Loucy (cell line): ENCODE measurements at regions not wholly inside any gene's neighbourhood (a gene's known extent, or its start where the extent isn't known, plus 50 kb on each side); places are given as distances from the start of the nearest gene placed in this dataset.

ENCODE experiments used
- H2AFZ ChIP-seq: fragments of 200-600 bp; sonication (generic); 2 replicates; pipeline ENCODE4 v1.6.0; 2016; ENCODE audit warnings: antibody characterized with exemption, mild to moderate bottlenecking, low read length, moderate library complexity
- H3F3A ChIP-seq: fragments of 200-600 bp; 2 replicates; pipeline ENCODE4 v1.6.0; 2016; ENCODE audit warnings: antibody characterized with exemption, low read depth, mild to moderate bottlenecking
- H3K27me3 ChIP-seq: fragments of 200-600 bp; sonication (generic); 2 replicates; pipeline ENCODE4 v1.6.1; 2014; ENCODE audit warnings: low read length, mild to moderate bottlenecking; ENCODE audit not compliant: insufficient read depth, poor library complexity, severe bottlenecking
- H3K36me3 ChIP-seq: fragments of 200-600 bp; sonication (generic); 2 replicates; pipeline ENCODE4 v1.6.1; 2016; ENCODE audit warnings: low read length; ENCODE audit not compliant: insufficient read depth
- H3K4me1 ChIP-seq: fragments of 200-600 bp; sonication (generic); 2 replicates; pipeline ENCODE4 v1.5.1; 2014; ENCODE audit warnings: low read length, mild to moderate bottlenecking; ENCODE audit not compliant: insufficient read depth, poor library complexity, severe bottlenecking
- H3K4me2 ChIP-seq: fragments of 200-600 bp; sonication (generic); 2 replicates; pipeline ENCODE4 v1.6.0; 2014; ENCODE audit warnings: antibody characterized with exemption, low read length, low read depth, mild to moderate bottlenecking; ENCODE audit not compliant: poor library complexity, severe bottlenecking
- H3K4me3 ChIP-seq: fragments of 200-600 bp; sonication (generic); 2 replicates; pipeline ENCODE4 v1.5.1; 2014; ENCODE audit warnings: low read length, mild to moderate bottlenecking, mixed read lengths; ENCODE audit not compliant: poor library complexity, severe bottlenecking
- H3K79me2 ChIP-seq: fragments of 200-600 bp; sonication (generic); 2 replicates; pipeline ENCODE4 v1.6.1; 2014; ENCODE audit warnings: low read length; ENCODE audit not compliant: insufficient read depth
- H3K9ac ChIP-seq: fragments of 200-600 bp; sonication (generic); 2 replicates; pipeline ENCODE4 v1.6.0; 2014; ENCODE audit warnings: mild to moderate bottlenecking, low read depth, low read length, moderate library complexity; ENCODE audit not compliant: poor library complexity, severe bottlenecking
- H3K9me2 ChIP-seq: fragments of 200-600 bp; sonication (generic); replicated peaks from 2 replicates; pipeline ENCODE4 v1.6.1; 2016; ENCODE audit warnings: low read depth, low read length, mixed read lengths
- H3K9me3 ChIP-seq: fragments of 200-600 bp; sonication (generic); 2 replicates; pipeline ENCODE4 v1.6.1; 2014; ENCODE audit warnings: mild to moderate bottlenecking, antibody characterized with exemption, low read length, low read depth; ENCODE audit not compliant: insufficient read depth
- H4K20me1 ChIP-seq: fragments of 200-600 bp; sonication (generic); 2 replicates; pipeline ENCODE4 v1.6.0; 2014; ENCODE audit warnings: antibody characterized with exemption, low read length, mild to moderate bottlenecking; ENCODE audit not compliant: insufficient read depth, poor library complexity, severe bottlenecking
- EZH2phosphoT487 ChIP-seq: fragments of 200-600 bp; IDR thresholded peaks from 2 replicates; pipeline ENCODE4 v1.6.1; 2018; ENCODE audit warnings: antibody characterized with exemption, mild to moderate bottlenecking, moderate library complexity, borderline replicate concordance
- TF ChIP-seq, protein P1 (sequence below): fragments of 200-600 bp; sonication (generic); conservative IDR thresholded peaks from 2 replicates; pipeline ENCODE4 v1.5.1; 2014; ENCODE audit warnings: mild to moderate bottlenecking, antibody characterized with exemption, low read length

DNA sequence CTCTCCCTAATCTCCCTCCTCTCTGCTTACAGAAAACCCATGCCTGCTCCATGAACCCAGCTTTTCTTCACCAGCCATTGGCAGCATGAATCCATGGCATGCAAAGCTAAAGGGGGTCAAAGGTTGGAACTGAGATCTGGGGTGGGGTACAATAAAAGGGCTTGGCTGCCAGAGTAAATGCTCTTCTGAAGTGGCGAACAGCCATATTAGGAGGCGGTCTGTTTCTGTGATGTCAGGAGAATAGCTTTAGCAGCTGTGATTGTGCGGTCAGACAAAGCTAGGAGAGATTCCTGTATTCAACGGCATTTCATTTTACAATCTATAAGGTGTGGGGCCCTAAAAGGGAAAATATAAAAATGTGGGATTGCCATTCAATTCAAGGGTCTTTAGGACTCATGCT, 71.7 kb upstream of the TMPRSS2 start:
- TF ChIP-seq EZH2phosphoT487 = no peak
- TF ChIP-seq, protein P1, sequence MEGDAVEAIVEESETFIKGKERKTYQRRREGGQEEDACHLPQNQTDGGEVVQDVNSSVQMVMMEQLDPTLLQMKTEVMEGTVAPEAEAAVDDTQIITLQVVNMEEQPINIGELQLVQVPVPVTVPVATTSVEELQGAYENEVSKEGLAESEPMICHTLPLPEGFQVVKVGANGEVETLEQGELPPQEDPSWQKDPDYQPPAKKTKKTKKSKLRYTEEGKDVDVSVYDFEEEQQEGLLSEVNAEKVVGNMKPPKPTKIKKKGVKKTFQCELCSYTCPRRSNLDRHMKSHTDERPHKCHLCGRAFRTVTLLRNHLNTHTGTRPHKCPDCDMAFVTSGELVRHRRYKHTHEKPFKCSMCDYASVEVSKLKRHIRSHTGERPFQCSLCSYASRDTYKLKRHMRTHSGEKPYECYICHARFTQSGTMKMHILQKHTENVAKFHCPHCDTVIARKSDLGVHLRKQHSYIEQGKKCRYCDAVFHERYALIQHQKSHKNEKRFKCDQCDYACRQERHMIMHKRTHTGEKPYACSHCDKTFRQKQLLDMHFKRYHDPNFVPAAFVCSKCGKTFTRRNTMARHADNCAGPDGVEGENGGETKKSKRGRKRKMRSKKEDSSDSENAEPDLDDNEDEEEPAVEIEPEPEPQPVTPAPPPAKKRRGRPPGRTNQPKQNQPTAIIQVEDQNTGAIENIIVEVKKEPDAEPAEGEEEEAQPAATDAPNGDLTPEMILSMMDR = no peak
- Histone ChIP-seq H3K4me2 (no peak overlapping the region), H3K79me2 (no peaks in the 10 kb centered on the region), H2AFZ (no peak overlapping the region), H3K9ac (no peak overlapping the region), H3K4me3 (no peak overlapping the region), H3K9me2 (no peaks in the 10 kb centered on the region), H3K9me3 (peaks cover 9% of the 10 kb centered on the region; the same call in 1 of the 2 replicates), H3F3A (no peaks in the 10 kb centered on the region), H3K4me1 (no peaks in the 10 kb centered on the region), H3K36me3 (no peaks in the 10 kb centered on the region), H4K20me1 (no peaks in the 10 kb centered on the region), H3K27me3 (no peaks in the 10 kb centered on the region)

DNA sequence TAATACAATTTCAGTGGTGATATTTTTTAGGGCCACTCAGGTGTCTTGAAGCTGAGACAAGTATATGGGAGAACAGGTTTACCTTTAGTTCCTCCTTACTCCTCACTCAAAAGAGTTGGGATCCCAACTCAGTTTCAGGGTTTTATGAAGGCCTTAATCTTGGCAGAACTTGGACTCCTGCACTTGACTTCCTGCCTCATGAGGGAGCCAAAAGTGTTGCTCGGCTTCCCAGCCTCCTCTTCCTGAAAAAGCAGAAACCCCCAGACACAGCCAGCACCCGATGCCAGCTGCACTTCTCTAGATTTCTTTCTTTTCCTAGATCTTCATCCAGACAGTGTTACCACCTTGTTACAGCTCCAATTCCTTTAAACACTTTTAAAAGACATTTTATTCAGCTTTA, 70.8 kb upstream of the TMPRSS2 start:
- Histone ChIP-seq H3K27me3 (no peaks in the 10 kb centered on the region), H3K9me3 (peaks cover 12% of the 10 kb centered on the region; the same call in 1 of the 2 replicates), H2AFZ (no peak overlapping the region), H3F3A (no peaks in the 10 kb centered on the region), H3K9me2 (no peaks in the 10 kb centered on the region), H3K4me2 (no peak overlapping the region), H3K4me3 (no peak overlapping the region), H4K20me1 (no peaks in the 10 kb centered on the region), H3K79me2 (no peaks in the 10 kb centered on the region), H3K4me1 (no peaks in the 10 kb centered on the region), H3K9ac (no peak overlapping the region), H3K36me3 (no peaks in the 10 kb centered on the region)
- TF ChIP-seq EZH2phosphoT487 = no peak
- TF ChIP-seq, protein P1 = no peak

DNA sequence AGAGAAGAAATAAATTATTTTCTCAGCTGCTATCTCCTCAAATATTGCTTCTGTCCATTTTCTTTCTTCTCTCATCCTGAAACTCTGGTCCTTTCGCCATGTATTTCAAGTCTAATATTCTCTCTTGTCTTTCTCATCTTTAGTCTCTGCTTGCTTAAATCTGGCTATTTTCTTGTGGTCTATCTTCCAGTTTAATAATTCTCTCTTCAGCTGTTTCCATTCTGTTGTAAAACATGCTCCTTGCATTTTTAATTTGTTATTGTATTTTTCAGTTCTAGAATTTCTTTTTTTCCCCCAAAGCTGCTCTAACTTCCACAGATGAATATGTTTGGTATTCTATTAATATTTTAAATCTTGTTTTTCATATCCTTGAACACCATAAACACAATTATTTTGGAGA, 70.1 kb upstream of the TMPRSS2 start:
- TF ChIP-seq, protein P1 = no peak
- no peak for TF ChIP-seq EZH2phosphoT487
- no peaks in the 10 kb centered on the region for H3K27me3 ChIP-seq
- H3K9me2 ChIP-seq = no peaks in the 10 kb centered on the region

More for the DNA sequence above, 70.1 kb upstream of the TMPRSS2 start:
- Histone ChIP-seq H3K79me2 (no peaks in the 10 kb centered on the region), H4K20me1 (no peaks in the 10 kb centered on the region), H3K36me3 (no peaks in the 10 kb centered on the region), H3K4me3 (no peak overlapping the region), H2AFZ (no peak overlapping the region), H3K4me1 (no peaks in the 10 kb centered on the region), H3K9ac (no peak overlapping the region), H3K9me3 (peaks cover 12% of the 10 kb centered on the region; the same call in 1 of the 2 replicates), H3F3A (no peaks in the 10 kb centered on the region), H3K4me2 (no peak overlapping the region)
